ENCODE measurements at regions not wholly inside any gene's neighbourhood (a gene's known extent, or its start where the extent isn't known, plus 50 kb on each side); places are given as distances from the start of the nearest gene placed in this dataset.
"Not testable (repeated sequence)": the region's sequence is repeated elsewhere in the genome, so short reads cannot be mapped to it uniquely, and the experiment has no call there.

DNA sequence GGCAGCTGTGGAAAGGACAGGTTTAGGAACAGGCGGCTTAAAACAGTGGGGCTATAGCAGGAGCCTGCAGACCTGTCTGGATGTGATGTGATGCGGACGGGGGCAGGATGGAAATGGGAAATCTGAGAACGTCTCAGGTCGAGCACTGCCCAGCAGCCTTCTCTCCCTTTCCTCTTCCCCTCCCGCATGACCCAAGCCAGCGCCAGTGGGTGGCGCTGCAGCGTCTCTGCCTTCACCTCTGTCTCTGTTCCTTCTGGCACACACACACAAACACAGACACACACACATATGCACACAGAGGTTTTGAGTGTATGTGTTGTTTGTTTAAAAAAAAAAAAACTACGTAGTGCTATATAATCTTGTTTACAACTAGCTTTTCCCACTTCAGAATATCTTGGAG, 82.0 kb upstream of the SLC66A3 start:
- DNase-seq (ENCODE audit: low spot score) = peak; percentile 34

GRCh38 chr2:11073776-11074175, 81.5 kb upstream of the SLC66A3 start:
- DNase-seq (ENCODE audit: low spot score) = no peak

DNA sequence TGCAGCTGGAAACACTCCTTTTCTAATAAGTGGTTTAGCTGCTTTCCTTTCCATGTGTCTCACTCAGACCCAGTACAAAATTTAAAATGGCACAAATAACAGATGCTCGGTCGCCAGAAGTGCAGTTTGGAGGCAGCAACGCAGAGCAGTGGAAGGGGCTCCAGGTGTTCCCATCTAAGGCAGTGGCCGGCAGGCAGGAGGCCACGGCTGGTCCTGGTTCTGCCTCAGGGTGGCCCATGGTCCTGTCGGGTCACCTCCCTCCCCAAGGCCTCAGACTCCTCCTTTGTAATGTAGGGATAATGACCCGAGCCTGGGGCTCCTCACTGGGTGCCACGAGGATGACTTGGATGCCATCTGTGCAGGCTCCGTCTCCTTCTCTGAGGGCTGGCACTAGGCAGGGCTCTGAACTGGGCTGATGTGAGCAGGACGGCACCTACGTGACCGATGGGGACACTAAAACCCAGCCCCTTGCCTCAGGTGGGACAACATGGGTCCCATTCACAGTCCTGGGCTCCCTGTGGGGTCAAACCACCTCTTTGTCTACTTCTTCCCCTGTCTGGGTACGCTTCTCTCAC, 80.9 kb upstream of the SLC66A3 start:
- no peak for DNase-seq (ENCODE audit: low spot score)

DNA sequence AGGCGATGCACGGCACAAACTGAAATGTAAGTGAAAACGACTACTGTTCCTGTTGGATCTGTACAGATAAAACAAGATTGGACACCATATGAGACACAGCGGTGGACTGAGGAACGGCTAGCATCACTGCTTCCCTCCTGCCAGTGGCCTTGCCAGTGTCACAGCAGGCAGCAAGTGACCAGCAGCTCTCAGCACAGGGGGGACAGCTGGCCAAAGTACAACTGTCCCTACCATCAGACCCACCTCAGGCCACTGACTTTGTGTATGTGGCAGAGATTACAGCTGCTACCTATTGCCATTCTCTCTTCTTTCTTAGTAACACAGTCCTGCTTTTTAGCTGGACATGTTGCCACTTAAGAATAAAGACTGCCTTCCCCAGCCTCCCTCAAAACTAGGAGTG, 80.0 kb upstream of the SLC66A3 start:
- DNase-seq (ENCODE audit: low spot score) = no peak

- no peak for DNase-seq (ENCODE audit: low spot score)
Measured at GRCh38 chr2:11077411-11077810, 77.9 kb upstream of the SLC66A3 start.

GRCh38 chr2:11079136-11079824, 76.0 kb upstream of the SLC66A3 start:
- DNase-seq (ENCODE audit: low spot score) = no peak

GRCh38 chr2:11080253-11081115, 74.8 kb upstream of the SLC66A3 start:
- no peak for DNase-seq (ENCODE audit: low spot score)

- no peak for DNase-seq (ENCODE audit: low spot score)
Measured at GRCh38 chr2:11082880-11083279, 72.4 kb upstream of the SLC66A3 start.

DNA sequence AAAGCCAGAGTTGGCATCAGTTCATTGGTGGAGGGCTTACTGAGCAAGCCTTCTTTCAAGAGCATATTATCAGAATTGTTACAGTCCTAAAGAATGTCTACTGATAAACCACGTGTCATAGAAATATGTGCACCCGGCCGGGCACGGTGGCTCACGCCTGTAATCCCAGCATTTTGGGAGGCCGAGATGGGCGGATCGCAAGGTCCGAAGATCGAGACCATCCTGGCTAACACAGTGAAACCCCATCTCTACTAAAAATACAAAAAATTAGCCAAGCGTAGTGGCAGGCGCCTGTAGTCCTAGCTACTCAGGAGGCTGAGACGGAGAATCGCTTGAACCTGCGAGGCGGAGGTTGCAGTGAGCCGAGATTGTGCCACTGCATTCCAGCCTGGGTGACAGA, 66.4 kb upstream of the SLC66A3 start:
- not testable (repeated sequence) for DNase-seq (ENCODE audit: low spot score)

DNA sequence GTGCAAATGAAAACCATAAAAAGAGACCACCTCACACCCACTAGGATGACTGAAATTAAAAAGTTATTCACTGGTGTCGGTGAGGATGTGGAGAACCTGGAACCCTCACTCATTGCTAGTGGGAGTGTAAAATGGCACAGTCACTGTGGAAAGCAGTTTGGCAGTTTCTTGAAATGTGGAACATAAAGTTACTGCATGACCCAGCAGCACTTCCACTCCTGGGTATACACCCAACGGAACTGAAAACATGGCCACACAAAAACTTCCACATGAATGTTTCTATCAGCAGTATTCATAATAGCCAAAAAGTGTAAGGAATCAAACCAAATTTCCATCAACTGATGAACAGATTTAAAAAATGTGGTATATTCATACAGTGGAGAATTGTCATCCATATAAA, 65.1 kb upstream of the SLC66A3 start:
- DNase-seq (ENCODE audit: low spot score) = no peak

- no peak for DNase-seq (ENCODE audit: low spot score)
Measured at GRCh38 chr2:11092701-11093335, 62.4 kb upstream of the SLC66A3 start.

DNA sequence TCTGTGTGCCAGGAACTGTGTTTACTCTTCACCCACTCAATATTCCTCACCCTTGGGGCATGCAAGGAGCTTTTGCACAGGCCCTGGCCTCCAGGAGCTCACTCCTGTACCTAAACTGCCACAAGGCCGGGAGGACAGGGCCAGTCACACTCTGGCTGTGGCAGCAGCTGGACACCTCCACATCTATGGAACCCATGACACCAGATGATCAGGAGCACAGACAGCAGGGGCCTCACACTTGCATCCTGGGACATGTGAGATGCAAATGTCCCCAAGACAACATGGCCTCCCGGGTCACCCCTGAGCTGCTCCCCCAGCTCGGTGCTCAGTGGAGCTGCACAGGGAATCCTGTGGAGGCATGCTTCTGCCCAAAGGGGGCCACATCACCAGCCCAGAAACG, 61.8 kb upstream of the SLC66A3 start:
- no peak for DNase-seq (ENCODE audit: low spot score)

DNA sequence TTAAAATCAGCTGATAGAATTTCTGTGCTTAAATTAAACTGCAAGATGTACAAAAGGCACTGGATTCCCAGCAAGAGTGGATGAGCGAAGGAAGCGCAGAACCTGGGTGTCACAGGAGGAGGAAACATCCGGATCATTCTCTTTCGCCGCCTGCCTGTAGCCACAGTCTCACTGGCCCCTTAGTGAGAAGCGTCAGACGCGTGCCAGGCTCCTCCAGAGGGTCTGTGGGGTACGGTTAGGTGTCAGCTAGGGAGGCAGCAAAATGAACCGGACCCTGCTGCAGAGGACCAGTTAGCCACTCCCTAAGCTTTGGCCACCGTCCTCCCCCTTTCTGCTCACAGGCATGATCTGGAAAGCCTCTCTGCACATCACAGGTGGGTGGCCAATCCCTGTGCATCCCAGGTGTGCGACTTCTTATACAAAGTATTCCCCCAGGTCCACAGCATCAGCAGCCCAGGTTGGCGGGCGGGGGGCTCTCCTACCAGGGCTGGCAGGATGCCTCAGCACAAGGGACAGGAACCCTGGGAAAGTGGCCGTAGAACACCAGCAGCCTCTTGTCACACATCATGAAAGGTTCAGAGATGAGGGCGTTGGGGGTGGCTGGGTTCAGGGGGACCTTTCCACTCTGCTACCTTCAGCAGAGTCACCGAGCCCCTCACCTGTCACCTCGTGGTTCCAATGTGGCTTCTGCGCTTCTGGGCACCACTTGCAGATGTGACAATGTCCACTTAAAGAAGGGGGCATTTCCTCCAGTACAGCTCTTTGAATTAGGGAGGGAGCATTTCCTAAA, 61.1 kb upstream of the SLC66A3 start:
- no peak for DNase-seq (ENCODE audit: low spot score)

GRCh38 chr2:11096591-11096990, 58.7 kb upstream of the SLC66A3 start:
- DNase-seq (ENCODE audit: low spot score) = no peak

- DNase-seq (ENCODE audit: low spot score) = no peak
Measured at GRCh38 chr2:11097038-11097720, 58.1 kb upstream of the SLC66A3 start.

DNA sequence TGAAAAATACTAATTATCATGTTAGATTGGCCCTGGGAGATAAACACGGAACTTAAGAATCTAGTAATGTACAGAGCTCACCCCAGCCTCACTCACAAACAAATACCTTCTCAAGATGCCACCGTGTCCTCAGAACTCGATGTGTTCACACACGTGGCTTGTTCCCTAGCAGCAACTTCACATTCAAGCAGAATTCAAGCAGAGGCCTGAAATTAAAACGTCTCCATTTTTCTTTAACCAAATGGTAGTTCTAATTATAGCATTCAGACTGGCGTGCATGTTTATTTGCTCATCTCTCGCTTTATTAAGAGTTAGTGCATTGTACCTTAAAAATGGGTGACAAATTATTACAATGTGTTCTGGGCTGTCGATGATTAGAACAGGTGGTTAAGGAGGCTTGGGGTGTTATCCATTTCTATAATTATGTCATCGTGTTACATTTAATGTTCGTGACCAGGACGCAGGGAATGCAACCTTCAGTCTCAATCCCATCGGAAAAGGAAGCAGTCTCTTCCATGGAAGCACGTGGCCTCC, 57.3 kb upstream of the SLC66A3 start:
- no peak for DNase-seq (ENCODE audit: low spot score)

DNA sequence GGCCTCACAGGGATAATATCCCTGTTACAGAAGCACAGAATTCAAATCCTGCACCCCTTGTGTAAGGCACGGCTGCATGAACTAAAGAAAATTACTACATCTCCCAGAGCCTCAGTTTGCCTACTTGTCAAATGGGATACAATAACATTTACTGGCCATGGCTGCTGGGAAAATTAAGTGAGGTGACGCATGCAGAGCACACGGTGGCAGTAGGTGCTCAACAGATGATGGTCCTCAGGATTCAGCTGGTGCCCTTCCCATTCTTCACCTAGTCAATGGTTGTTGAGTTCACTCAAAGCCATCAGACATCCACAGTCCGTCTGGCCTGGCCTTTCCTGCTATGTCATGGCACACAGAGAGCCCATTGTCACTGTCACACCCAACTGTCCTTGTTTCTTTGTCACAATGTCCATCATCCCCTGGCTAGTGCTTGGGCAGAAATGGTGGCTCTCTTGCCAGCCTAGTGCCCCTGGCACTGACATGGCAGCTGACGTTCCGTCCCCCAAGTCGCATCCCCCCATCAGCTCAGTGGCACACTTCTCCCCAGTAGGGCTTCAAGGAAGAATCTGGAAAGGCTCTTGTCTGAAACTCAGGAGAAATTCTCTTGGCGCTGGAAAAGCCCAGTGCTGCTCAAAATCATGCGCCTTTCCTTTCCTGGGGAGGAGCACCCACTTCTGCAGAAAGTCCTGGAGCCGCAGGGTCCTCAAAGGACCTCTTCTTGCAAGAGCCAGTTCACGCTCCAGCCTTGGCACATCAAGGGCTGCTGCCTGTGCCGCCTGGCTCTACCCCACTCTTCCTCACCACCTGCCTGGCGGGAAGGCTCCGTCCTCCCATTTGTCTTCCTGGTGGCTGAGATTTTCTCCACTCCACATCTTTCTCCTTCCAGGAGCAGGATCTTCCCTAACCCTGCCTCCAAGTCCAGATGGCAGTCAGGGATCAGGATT, 55.9 kb upstream of the SLC66A3 start:
- DNase-seq (ENCODE audit: low spot score) = no peak

- DNase-seq (ENCODE audit: low spot score) = no peak
Measured at GRCh38 chr2:11100130-11100529, 55.1 kb upstream of the SLC66A3 start.

DNA sequence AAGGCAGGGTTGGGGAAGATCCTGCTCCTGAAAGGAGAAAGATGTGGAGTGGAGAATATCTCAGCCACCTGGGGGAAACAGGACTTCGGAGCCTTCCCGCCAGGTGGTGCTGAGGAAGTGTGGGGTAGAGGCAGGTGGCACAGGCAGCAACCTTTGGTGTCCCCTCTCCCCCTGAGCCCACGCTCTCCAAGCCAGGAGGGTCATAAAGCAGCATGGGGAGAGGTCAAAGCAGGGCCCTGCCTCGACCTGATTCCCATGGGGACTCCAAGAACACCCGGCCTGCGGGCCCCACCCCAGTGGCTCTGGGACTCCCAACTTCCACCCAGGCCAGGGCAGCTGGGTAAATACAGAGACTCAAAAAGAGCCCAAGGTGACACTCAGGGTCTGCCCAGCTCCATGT, 54.3 kb upstream of the SLC66A3 start:
- no peak for DNase-seq (ENCODE audit: low spot score)

DNA sequence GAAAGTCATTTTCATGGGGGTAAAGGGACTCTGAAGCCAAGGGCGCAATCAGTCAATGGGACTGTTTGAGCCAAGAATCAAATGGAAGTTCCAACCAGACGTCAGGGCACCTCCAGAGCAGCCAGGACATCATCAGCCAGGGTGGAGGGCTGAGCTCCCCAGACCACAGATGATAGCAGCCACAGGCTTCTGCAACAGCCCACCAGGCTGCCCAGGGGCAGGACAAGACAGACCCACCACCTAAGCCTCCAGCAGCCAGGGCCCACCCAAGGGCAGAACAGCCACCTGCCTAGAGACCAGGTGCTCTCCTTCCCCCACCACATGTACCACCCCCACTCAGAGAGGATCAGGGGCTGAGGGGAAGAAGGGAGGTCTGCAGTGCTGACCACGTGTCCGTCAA, 53.8 kb upstream of the SLC66A3 start:
- no peak for DNase-seq (ENCODE audit: low spot score)
